ENCODE measurements at regions not wholly inside any gene's neighbourhood (a gene's known extent, or its start where the extent isn't known, plus 50 kb on each side); places are given as distances from the start of the nearest gene placed in this dataset.

DNA sequence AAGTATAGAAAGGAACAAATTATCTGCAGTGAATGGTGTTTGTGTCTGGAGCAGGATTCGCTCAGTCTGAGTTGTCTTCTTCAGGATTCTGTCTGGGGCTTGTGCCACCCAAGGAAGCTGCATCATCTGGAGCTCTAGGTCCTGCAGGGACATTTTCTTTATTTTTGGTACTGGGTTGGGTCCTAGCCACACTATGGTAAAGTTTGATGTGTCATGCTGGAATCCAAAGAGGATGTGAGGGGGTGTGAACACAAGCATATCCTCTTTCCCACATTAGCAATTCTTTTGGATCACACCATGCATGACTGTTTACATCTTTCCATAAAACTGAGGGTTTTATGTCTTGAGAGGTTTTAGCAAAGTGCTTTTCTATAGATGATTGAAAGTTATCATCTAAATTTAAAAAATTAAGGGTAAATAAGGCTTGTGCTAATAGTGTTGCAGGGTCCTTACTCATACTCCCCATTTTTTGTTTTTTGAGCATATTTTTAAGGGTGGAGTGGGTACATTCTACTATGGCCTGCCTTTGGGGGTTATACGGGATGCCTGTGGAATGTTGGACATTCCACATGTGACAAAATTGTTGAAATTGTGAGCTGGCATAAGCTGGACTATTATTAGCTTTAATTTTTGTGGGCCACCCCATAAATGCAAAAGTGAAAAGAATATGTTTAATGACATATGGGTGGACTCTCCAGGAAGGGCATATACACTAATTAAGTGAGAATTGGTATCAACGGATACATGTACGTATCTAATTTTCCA, 152.0 kb upstream of the HMCN1 start:
- H3K4me1 Mint-ChIP-seq (ENCODE audit: low read depth) = peaks cover 21% of the 10 kb centered on the region
- no peak for DNase-seq
- H3K27me3 Mint-ChIP-seq (ENCODE audit: insufficient read depth) = peaks cover 2% of the 10 kb centered on the region
- TF ChIP-seq, protein P1, sequence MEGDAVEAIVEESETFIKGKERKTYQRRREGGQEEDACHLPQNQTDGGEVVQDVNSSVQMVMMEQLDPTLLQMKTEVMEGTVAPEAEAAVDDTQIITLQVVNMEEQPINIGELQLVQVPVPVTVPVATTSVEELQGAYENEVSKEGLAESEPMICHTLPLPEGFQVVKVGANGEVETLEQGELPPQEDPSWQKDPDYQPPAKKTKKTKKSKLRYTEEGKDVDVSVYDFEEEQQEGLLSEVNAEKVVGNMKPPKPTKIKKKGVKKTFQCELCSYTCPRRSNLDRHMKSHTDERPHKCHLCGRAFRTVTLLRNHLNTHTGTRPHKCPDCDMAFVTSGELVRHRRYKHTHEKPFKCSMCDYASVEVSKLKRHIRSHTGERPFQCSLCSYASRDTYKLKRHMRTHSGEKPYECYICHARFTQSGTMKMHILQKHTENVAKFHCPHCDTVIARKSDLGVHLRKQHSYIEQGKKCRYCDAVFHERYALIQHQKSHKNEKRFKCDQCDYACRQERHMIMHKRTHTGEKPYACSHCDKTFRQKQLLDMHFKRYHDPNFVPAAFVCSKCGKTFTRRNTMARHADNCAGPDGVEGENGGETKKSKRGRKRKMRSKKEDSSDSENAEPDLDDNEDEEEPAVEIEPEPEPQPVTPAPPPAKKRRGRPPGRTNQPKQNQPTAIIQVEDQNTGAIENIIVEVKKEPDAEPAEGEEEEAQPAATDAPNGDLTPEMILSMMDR (IDR thresholded peaks at IDR 0.05) = no peak
- peaks cover 51% of the 10 kb centered on the region for H3K9me3 Mint-ChIP-seq
- no peak overlapping the region for H3K4me3 Mint-ChIP-seq
- H3K36me3 Mint-ChIP-seq (ENCODE audit: low read depth) = peaks cover 43% of the 10 kb centered on the region
- H3K27ac Mint-ChIP-seq = peak overlapping the region; percentile 26; the same call in 1 of the 2 replicates

DNA sequence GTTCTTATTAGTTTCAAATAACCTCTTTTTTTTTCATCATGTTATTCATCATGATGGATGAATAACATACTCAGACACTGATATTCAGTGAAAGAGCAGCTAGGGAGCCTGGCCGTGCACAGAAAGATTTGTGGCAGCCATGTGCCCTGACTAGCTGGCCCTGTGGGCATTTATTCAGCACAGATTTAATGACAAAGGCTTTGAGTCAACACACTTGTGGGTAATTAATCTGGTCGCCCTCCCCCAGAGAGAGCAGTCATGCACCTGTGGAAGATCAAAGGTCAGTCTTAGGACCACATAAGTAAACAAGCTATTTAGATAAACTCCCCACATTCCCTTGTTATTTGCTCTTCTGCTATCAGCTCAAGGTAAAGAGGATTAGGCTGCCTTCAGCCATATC, 153.2 kb upstream of the HMCN1 start:
- TF ChIP-seq, protein P1 (IDR thresholded peaks at IDR 0.05) = no peak
- H3K4me1 Mint-ChIP-seq (ENCODE audit: low read depth) = peaks cover 21% of the 10 kb centered on the region
- no peak overlapping the region for H3K27ac Mint-ChIP-seq
- H3K36me3 Mint-ChIP-seq (ENCODE audit: low read depth) = peaks cover 39% of the 10 kb centered on the region
- H3K27me3 Mint-ChIP-seq (ENCODE audit: insufficient read depth) = peaks cover 2% of the 10 kb centered on the region
- peaks cover 48% of the 10 kb centered on the region for H3K9me3 Mint-ChIP-seq
- DNase-seq = no peak
- H3K4me3 Mint-ChIP-seq = no peak overlapping the region

DNA sequence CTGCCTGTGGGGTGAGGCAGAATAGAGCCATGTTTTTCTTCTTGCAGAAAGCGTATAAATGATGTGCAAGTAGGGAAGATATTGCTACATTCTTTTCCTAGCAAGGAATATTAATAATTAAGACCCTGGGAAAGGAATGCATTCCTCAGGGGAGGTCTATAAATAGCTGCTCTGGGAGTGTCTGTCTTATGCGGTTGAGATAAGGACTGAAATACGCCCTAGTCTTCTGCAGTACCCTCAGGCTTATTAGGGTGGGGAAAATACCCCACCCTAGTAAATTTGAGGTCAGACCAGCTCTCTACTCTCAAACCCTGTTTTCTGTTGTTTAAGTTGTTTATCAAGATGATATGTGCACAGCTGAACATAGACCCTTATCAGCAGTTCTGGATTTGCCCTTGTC, 155.9 kb upstream of the HMCN1 start:
- Mint-ChIP-seq H3K4me1 (ENCODE audit: low read depth) (peaks cover 25% of the 10 kb centered on the region), H3K27ac (no peak overlapping the region), H3K4me3 (no peak overlapping the region), H3K9me3 (peaks cover 48% of the 10 kb centered on the region), H3K27me3 (ENCODE audit: insufficient read depth) (peaks cover 4% of the 10 kb centered on the region; the same call in 1 of the 2 replicates), H3K36me3 (ENCODE audit: low read depth) (peaks cover 34% of the 10 kb centered on the region)
- DNase-seq = no peak
- TF ChIP-seq, protein P1 (IDR thresholded peaks at IDR 0.05) = no peak

DNA sequence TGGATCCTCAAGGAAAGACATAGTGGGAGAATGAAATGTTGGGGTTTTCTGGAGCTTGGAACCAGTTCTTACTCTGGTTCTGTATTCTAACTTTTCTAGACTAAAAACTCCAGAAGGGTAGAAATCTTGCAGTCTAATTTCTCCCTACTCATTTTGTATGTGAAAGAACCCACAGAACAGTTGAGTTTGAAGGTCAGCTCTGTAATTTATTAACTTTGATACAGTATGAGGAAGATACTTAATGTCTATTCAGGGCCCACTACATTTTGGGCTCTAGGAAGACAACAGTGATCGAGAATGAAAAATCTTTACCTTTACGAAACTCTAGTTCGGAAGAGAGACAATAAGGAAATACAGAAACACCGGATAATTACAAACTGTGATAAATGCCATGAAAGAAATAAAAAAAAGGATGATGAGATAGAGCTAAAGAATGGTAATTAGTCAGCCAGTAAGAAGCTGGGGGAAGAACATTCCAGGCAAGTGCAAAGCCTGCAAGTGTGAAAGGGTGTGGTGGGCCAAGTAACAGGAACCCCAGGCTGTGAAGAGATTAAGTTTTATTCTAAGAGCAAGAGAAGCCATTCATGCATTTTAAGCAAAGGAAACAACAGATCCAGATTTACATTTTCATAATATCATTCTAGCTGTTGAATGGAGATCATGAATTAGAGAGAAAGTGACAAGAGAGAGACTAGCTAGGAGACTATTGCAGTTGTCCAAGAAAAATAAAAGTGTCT, 159.9 kb upstream of the HMCN1 start:
- DNase-seq = no peak
- Mint-ChIP-seq H3K9me3 (peaks cover 22% of the 10 kb centered on the region), H3K4me1 (ENCODE audit: low read depth) (peaks cover 23% of the 10 kb centered on the region), H3K36me3 (ENCODE audit: low read depth) (peaks cover 13% of the 10 kb centered on the region), H3K4me3 (no peak overlapping the region), H3K27ac (no peak overlapping the region), H3K27me3 (ENCODE audit: insufficient read depth) (peaks cover 2% of the 10 kb centered on the region; the same call in 1 of the 2 replicates)
- TF ChIP-seq, protein P1 (IDR thresholded peaks at IDR 0.05) = no peak

DNA sequence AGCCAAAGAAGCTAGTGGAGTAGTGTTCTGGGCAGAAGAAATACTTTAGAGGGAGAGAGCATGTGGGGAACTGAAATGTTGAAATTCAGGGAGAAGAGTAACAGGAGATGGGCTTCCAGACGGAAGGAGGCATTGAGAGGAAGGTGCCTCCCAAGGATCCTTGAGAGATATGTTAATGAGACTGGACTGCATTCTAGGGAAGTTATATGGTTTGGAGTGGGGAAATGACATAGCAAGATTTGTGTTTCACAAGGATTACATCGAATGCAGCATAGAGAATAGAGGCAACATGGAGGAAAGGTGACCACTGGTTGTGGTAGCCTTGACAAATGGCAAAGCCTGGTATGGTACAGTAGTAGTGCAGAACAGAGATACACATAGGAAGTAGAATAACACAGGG, 160.5 kb upstream of the HMCN1 start:
- Mint-ChIP-seq H3K27ac (no peak overlapping the region), H3K36me3 (ENCODE audit: low read depth) (peaks cover 7% of the 10 kb centered on the region), H3K9me3 (peaks cover 16% of the 10 kb centered on the region), H3K4me3 (no peak overlapping the region), H3K4me1 (ENCODE audit: low read depth) (peaks cover 29% of the 10 kb centered on the region), H3K27me3 (ENCODE audit: insufficient read depth) (peaks cover 2% of the 10 kb centered on the region; the same call in 1 of the 2 replicates)
- DNase-seq = no peak
- TF ChIP-seq, protein P1 (IDR thresholded peaks at IDR 0.05) = no peak

All from HFFc6 (cell line).